ENCODE measurements at regions not wholly inside any gene's neighbourhood (a gene's known extent, or its start where the extent isn't known, plus 50 kb on each side); places are given as distances from the start of the nearest gene placed in this dataset.
"Not testable (repeated sequence)": the region's sequence is repeated elsewhere in the genome, so short reads cannot be mapped to it uniquely, and the experiment has no call there.

DNA sequence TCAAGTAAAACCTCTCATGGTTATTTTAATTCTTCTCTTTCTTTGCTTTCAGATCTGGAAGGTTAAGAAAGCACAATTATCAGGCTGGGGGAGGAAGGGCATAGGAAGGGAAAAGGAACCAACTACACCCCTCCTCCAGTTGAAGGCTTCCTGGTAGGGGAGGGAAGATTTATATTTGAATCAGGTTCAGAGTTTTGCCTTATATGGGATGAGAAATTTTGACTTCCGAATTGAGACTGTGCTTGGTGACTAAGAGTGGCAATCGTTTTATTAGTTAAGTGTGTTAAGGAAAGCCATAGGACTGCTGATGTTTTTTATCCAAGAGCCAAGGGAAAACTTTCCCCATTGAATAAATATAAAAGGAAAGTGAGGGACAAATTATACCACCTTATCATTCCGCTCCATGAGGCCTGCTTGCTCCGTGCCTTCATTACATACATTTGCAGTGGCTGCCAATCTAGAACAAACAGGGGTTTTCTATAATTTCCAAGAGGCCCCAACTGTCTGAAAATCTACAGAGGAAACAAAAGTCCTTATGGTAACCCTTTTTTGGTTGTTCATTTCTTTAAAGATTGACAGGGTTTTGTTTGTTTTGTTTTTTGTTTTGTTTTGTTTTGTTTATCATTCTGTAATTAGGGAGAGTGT, 115.7 kb upstream of the EPB41L4A start:
- Histone ChIP-seq H3K4me3 (ENCODE audit: low read length) (no peak overlapping the region), H3K4me1 (ENCODE audit: control insufficient read depth, insufficient read depth, low read length) (no peaks in the 10 kb centered on the region), H3K9ac (ENCODE audit: extremely low read depth, low read length, poor library complexity, severe bottlenecking) (no peak overlapping the region), H3K9me3 (ENCODE audit: control insufficient read depth, low read length) (no peaks in the 10 kb centered on the region), H3K27ac (ENCODE audit: low read depth, low read length) (no peak overlapping the region), H3K27me3 (ENCODE audit: control insufficient read depth, insufficient read depth, low read length, poor library complexity, severe bottlenecking) (no peaks in the 10 kb centered on the region), H3K36me3 (ENCODE audit: control insufficient read depth, insufficient read depth, low read length) (no peaks in the 10 kb centered on the region)
- H3K9me3 Mint-ChIP-seq: peaks cover 2% of the 10 kb centered on the region
- H3K27me3 Mint-ChIP-seq (ENCODE audit: insufficient read depth): no peaks in the 10 kb centered on the region
- no peak overlapping the region for H3K27ac Mint-ChIP-seq
- H3K4me1 Mint-ChIP-seq: peaks cover 25% of the 10 kb centered on the region
- TF ChIP-seq, protein P1, sequence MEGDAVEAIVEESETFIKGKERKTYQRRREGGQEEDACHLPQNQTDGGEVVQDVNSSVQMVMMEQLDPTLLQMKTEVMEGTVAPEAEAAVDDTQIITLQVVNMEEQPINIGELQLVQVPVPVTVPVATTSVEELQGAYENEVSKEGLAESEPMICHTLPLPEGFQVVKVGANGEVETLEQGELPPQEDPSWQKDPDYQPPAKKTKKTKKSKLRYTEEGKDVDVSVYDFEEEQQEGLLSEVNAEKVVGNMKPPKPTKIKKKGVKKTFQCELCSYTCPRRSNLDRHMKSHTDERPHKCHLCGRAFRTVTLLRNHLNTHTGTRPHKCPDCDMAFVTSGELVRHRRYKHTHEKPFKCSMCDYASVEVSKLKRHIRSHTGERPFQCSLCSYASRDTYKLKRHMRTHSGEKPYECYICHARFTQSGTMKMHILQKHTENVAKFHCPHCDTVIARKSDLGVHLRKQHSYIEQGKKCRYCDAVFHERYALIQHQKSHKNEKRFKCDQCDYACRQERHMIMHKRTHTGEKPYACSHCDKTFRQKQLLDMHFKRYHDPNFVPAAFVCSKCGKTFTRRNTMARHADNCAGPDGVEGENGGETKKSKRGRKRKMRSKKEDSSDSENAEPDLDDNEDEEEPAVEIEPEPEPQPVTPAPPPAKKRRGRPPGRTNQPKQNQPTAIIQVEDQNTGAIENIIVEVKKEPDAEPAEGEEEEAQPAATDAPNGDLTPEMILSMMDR (conservative IDR thresholded peaks at IDR 0.05): no peak
- DNase-seq: no peak
- H3K36me3 Mint-ChIP-seq (ENCODE audit: low read depth): no peaks in the 10 kb centered on the region
- 91 to 97% methylated on average over 4 of the region's 4 CpGs for WGBS, 2 experiments (ENCODE audit: insufficient coverage in 1 of 2, insufficient read length in 1 of 2)
- H3K4me3 Mint-ChIP-seq: no peak overlapping the region

- H3K9me3 Mint-ChIP-seq: peaks cover 3% of the 10 kb centered on the region
- no peaks in the 10 kb centered on the region for H3K4me1 ChIP-seq (ENCODE audit: control insufficient read depth, insufficient read depth, low read length)
- 94% methylated on average over 2 of the region's 2 CpGs; no CpG with 5 or more reads in 1 of the 2 experiments for WGBS, 2 experiments (ENCODE audit: insufficient coverage in 1 of 2, insufficient read length in 1 of 2)
Measured at GRCh38 chr5:112535356-112535755, 116.3 kb upstream of the EPB41L4A start.

DNA sequence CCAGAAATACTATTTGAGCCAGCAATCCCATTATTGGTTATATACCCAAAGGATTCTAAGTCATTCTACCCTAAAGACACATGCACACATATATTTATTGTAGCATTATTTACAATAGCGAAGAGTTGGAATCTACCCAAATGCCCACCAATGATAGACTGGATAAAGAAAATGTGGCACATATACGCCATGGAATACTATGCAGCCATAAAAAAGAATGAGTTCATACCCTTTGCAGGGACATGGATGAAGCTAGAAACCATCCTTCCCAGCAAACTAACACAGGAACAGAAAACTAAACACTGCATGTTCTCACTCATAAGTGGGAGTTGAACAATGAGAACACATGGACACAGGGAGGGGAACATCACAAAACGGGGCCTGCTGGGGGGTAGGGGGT, 125.5 kb upstream of the EPB41L4A start:
- WGBS, 2 experiments (ENCODE audit: insufficient coverage in 1 of 2, insufficient read length in 1 of 2): 80 to 92% methylated on average over 2 of the region's 3 CpGs
- not testable (repeated sequence) for H3K9me3 ChIP-seq (ENCODE audit: control insufficient read depth, low read length); H3K4me1 ChIP-seq (ENCODE audit: control insufficient read depth, insufficient read depth, low read length); H3K27ac Mint-ChIP-seq; H3K4me1 Mint-ChIP-seq; H3K4me3 ChIP-seq (ENCODE audit: low read length); H3K27me3 Mint-ChIP-seq (ENCODE audit: insufficient read depth); H3K27me3 ChIP-seq (ENCODE audit: control insufficient read depth, insufficient read depth, low read length, poor library complexity, severe bottlenecking); H3K27ac ChIP-seq (ENCODE audit: low read depth, low read length); H3K4me3 Mint-ChIP-seq; H3K9ac ChIP-seq (ENCODE audit: extremely low read depth, low read length, poor library complexity, severe bottlenecking); DNase-seq; H3K36me3 Mint-ChIP-seq (ENCODE audit: low read depth); H3K9me3 Mint-ChIP-seq; H3K36me3 ChIP-seq (ENCODE audit: control insufficient read depth, insufficient read depth, low read length)

More at GRCh38 chr5:112535356-112535755, 116.3 kb upstream of the EPB41L4A start:
- H3K36me3 Mint-ChIP-seq (ENCODE audit: low read depth): no peaks in the 10 kb centered on the region
- Histone ChIP-seq H3K27me3 (ENCODE audit: control insufficient read depth, insufficient read depth, low read length, poor library complexity, severe bottlenecking) (no peaks in the 10 kb centered on the region), H3K9me3 (ENCODE audit: control insufficient read depth, low read length) (no peaks in the 10 kb centered on the region), H3K36me3 (ENCODE audit: control insufficient read depth, insufficient read depth, low read length) (no peaks in the 10 kb centered on the region), H3K27ac (ENCODE audit: low read depth, low read length) (no peak overlapping the region), H3K9ac (ENCODE audit: extremely low read depth, low read length, poor library complexity, severe bottlenecking) (no peak overlapping the region), H3K4me3 (ENCODE audit: low read length) (no peak overlapping the region)
- no peak for DNase-seq
- peaks cover 25% of the 10 kb centered on the region for H3K4me1 Mint-ChIP-seq
- H3K27me3 Mint-ChIP-seq (ENCODE audit: insufficient read depth): no peaks in the 10 kb centered on the region
- H3K27ac Mint-ChIP-seq: no peak overlapping the region
- TF ChIP-seq, protein P1 (conservative IDR thresholded peaks at IDR 0.05): no peak
- H3K4me3 Mint-ChIP-seq: no peak overlapping the region
